Right forelimb (tissue), 1 donor: ENCODE measurements at regions not wholly inside any gene's neighbourhood (a gene's known extent, or its start where the extent isn't known, plus 50 kb on each side); places are given as distances from the start of the nearest gene placed in this dataset.
"Not testable (repeated sequence)": the region's sequence is repeated elsewhere in the genome, so short reads cannot be mapped to it uniquely, and the experiment has no call there.

ENCODE experiments used
- DNase-seq: peaks from one replicate; pipeline ENCODE4 v3.0.0-alpha.2; 2018

- DNase-seq = no peak
Observed at GRCh38 chr1:47577303-47578025, 139.6 kb downstream of the FOXD2 start.

- peak; percentile 64 for DNase-seq
Observed at GRCh38 chr1:47578026-47578720, 140.3 kb downstream of the FOXD2 start.

- DNase-seq = no peak
Observed at GRCh38 chr1:47578721-47579419, 141.0 kb downstream of the FOXD2 start.

GRCh38 chr1:47579809-47580208 is 142.0 kb downstream of the FOXD2 start:
- DNase-seq = no peak

GRCh38 chr1:47580451-47580995 is 142.7 kb downstream of the FOXD2 start:
- DNase-seq = peak; percentile 49

- peak; percentile 23 for DNase-seq
Observed at GRCh38 chr1:47582891-47583608, 145.2 kb downstream of the FOXD2 start.

GRCh38 chr1:47584249-47584648 is 146.4 kb downstream of the FOXD2 start:
- peak; percentile 39 for DNase-seq

- DNase-seq = peak; percentile 24
Observed at GRCh38 chr1:47585141-47585902, 147.5 kb downstream of the FOXD2 start.

- peak; percentile 38 for DNase-seq
Observed at GRCh38 chr1:47587891-47588582, 150.2 kb downstream of the FOXD2 start.

GRCh38 chr1:47590523-47591225 is 152.8 kb downstream of the FOXD2 start:
- DNase-seq = no peak

- DNase-seq = no peak
Observed at GRCh38 chr1:47591801-47592200, 154.0 kb downstream of the FOXD2 start.

- DNase-seq = no peak
Observed at GRCh38 chr1:47592296-47593012, 154.6 kb downstream of the FOXD2 start.

GRCh38 chr1:47593013-47593568 is 155.2 kb downstream of the FOXD2 start:
- peak; percentile 71 for DNase-seq

GRCh38 chr1:47593598-47594285 is 155.9 kb downstream of the FOXD2 start:
- no peak for DNase-seq

- DNase-seq = no peak
Observed at GRCh38 chr1:47594627-47595026, 156.8 kb downstream of the FOXD2 start.

- DNase-seq = peak; percentile 24
Observed at GRCh38 chr1:47596328-47596727, 158.5 kb downstream of the FOXD2 start.

- peak; percentile 12 for DNase-seq
Observed at GRCh38 chr1:47598357-47598756, 160.5 kb downstream of the FOXD2 start.

- DNase-seq = no peak
Observed at GRCh38 chr1:47599777-47600176, 161.9 kb downstream of the FOXD2 start.

GRCh38 chr1:47602491-47602890 is 164.6 kb downstream of the FOXD2 start:
- DNase-seq = not testable (repeated sequence)
